ENCODE measurements at regions not wholly inside any gene's neighbourhood (a gene's known extent, or its start where the extent isn't known, plus 50 kb on each side); places are given as distances from the start of the nearest gene placed in this dataset.

GRCh38 chr4:14449308-14449707 lies 553.0 kb upstream of the CPEB2 start:
- no peak for DNase-seq (ENCODE audit: low read depth)

GRCh38 chr4:14452001-14452400 lies 550.3 kb upstream of the CPEB2 start:
- DNase-seq (ENCODE audit: low read depth), result no peak

GRCh38 chr4:14452764-14453163 lies 549.5 kb upstream of the CPEB2 start:
- DNase-seq (ENCODE audit: low read depth), result no peak

GRCh38 chr4:14458463-14458862 lies 543.8 kb upstream of the CPEB2 start:
- no peak for DNase-seq (ENCODE audit: low read depth)

- DNase-seq (ENCODE audit: low read depth), result no peak
Measured at GRCh38 chr4:14465057-14465456, 537.2 kb upstream of the CPEB2 start.

- no peak for DNase-seq (ENCODE audit: low read depth)
Measured at GRCh38 chr4:14465507-14465906, 536.8 kb upstream of the CPEB2 start.

GRCh38 chr4:14478504-14478903 lies 523.8 kb upstream of the CPEB2 start:
- no peak for DNase-seq (ENCODE audit: low read depth)

- DNase-seq (ENCODE audit: low read depth), result no peak
Measured at GRCh38 chr4:14496408-14496807, 505.9 kb upstream of the CPEB2 start.

GRCh38 chr4:14496969-14497368 lies 505.3 kb upstream of the CPEB2 start:
- no peak for DNase-seq (ENCODE audit: low read depth)

GRCh38 chr4:14504162-14504561 lies 498.1 kb upstream of the CPEB2 start:
- no peak for DNase-seq (ENCODE audit: low read depth)

GRCh38 chr4:14513471-14513870 lies 488.8 kb upstream of the CPEB2 start:
- DNase-seq (ENCODE audit: low read depth), result no peak

- no peak for DNase-seq (ENCODE audit: low read depth)
Measured at GRCh38 chr4:14515556-14515955, 486.7 kb upstream of the CPEB2 start.

- no peak for DNase-seq (ENCODE audit: low read depth)
Measured at GRCh38 chr4:14518136-14518535, 484.1 kb upstream of the CPEB2 start.

GRCh38 chr4:14520171-14520570 lies 482.1 kb upstream of the CPEB2 start:
- no peak for DNase-seq (ENCODE audit: low read depth)

GRCh38 chr4:14524276-14524675 lies 478.0 kb upstream of the CPEB2 start:
- DNase-seq (ENCODE audit: low read depth), result no peak

- DNase-seq (ENCODE audit: low read depth), result no peak
Measured at GRCh38 chr4:14528918-14529317, 473.4 kb upstream of the CPEB2 start.

- no peak for DNase-seq (ENCODE audit: low read depth)
Measured at GRCh38 chr4:14529653-14530052, 472.6 kb upstream of the CPEB2 start.

- DNase-seq (ENCODE audit: low read depth), result no peak
Measured at GRCh38 chr4:14532436-14532835, 469.8 kb upstream of the CPEB2 start.

GRCh38 chr4:14539246-14539645 lies 463.0 kb upstream of the CPEB2 start:
- DNase-seq (ENCODE audit: low read depth), result no peak

GRCh38 chr4:14545163-14545562 lies 457.1 kb upstream of the CPEB2 start:
- no peak for DNase-seq (ENCODE audit: low read depth)

- DNase-seq (ENCODE audit: low read depth), result no peak
Measured at GRCh38 chr4:14545807-14546206, 456.5 kb upstream of the CPEB2 start.

- no peak for DNase-seq (ENCODE audit: low read depth)
Measured at GRCh38 chr4:14552119-14552518, 450.2 kb upstream of the CPEB2 start.

- DNase-seq (ENCODE audit: low read depth), result no peak
Measured at GRCh38 chr4:14559646-14560045, 442.6 kb upstream of the CPEB2 start.

GRCh38 chr4:14560577-14560976 lies 441.7 kb upstream of the CPEB2 start:
- no peak for DNase-seq (ENCODE audit: low read depth)

- DNase-seq (ENCODE audit: low read depth), result no peak
Measured at GRCh38 chr4:14562901-14563300, 439.4 kb upstream of the CPEB2 start.

All from non-pigmented ciliary epithelial cell (primary cell).